B cell (primary cell): ENCODE measurements at regions not wholly inside any gene's neighbourhood (a gene's known extent, or its start where the extent isn't known, plus 50 kb on each side); places are given as distances from the start of the nearest gene placed in this dataset.

ENCODE experiments used
- ATAC-seq: fragments of 200-7000 bp; cut with Tn5 transposase; one replicate; pipeline ENCODE4 v1.10.0; 2021; ENCODE audit warnings: low read depth, mild to moderate bottlenecking, moderate number of reproducible peaks, moderate library complexity
- CTCF ChIA-PET: fragments of 350-600 bp; sonication (Branson Sonifier 250); formaldehyde crosslinking; loops from one replicate; lab custom pipeline; 2021; ENCODE audit warnings: antibody characterized with exemption, inconsistent platforms; lab: Charles Lee
- POLR2A ChIA-PET: fragments of 350-600 bp; sonication (Branson Sonifier 250); formaldehyde crosslinking; loops from one replicate; lab custom pipeline; 2021; ENCODE audit warnings: antibody characterized with exemption; lab: Charles Lee
- DNase-seq: peaks from one replicate; pipeline ENCODE4 v3.0.0; 2013
- H2AFZ ChIP-seq: 2 replicates; pipeline ENCODE4 v1.6.1; 2012; ENCODE audit warnings: mild to moderate bottlenecking, low read depth, low read length; ENCODE audit not compliant: insufficient read depth, poor library complexity, severe bottlenecking
- H3K27ac ChIP-seq, 2 donors: 1 replicate in 1 of 2; 2 replicates in 1 of 2; pipeline ENCODE4 v1.5.1; 2012 to 2013; ENCODE audit warnings: low read length in 2 of 2, mild to moderate bottlenecking in 2 of 2, moderate library complexity in 1 of 2
- H3K27me3 ChIP-seq, 4 experiments: fragments of 200-600 bp in 1 of 4; sonication (generic) in 1 of 4; replicated peaks in 1 of 4; 1 replicate in 2 of 4; 2 replicates in 2 of 4; pipeline versions ENCODE4 v1.6.1 to v1.7.0; 2013 to 2016; ENCODE audit warnings: low read length in 3 of 4, mild to moderate bottlenecking in 2 of 4, mixed read lengths in 1 of 4, moderate library complexity in 1 of 4; ENCODE audit not compliant: insufficient read depth in 4 of 4, control insufficient read depth in 3 of 4; ENCODE audit errors: control extremely low read depth in 1 of 4
- H3K36me3 ChIP-seq, 2 experiments: replicated peaks in 1 of 2; 1 replicate in 1 of 2; 2 replicates in 1 of 2; pipeline versions ENCODE4 v1.6.1 to v1.7.1; 2013; ENCODE audit warnings: low read length in 1 of 2; ENCODE audit not compliant: insufficient read depth in 2 of 2, control insufficient read depth in 1 of 2; ENCODE audit errors: control extremely low read depth in 1 of 2, extremely low read depth in 1 of 2
- H3K4me1 ChIP-seq, 2 donors: fragments of 200-600 bp in 1 of 2; sonication (generic) in 1 of 2; 1 replicate in 1 of 2; 2 replicates in 1 of 2; pipeline versions ENCODE4 v1.5.1 to v1.6.1; 2013 to 2017; ENCODE audit warnings: low read length in 2 of 2; ENCODE audit not compliant: control insufficient read depth in 2 of 2, insufficient read depth in 2 of 2
- H3K4me2 ChIP-seq: replicated peaks from 2 replicates; pipeline ENCODE3; 2012; ENCODE audit warnings: mild to moderate bottlenecking, low read depth, low read length; ENCODE audit not compliant: poor library complexity, severe bottlenecking
- H3K4me3 ChIP-seq, 5 experiments: fragments of 200-600 bp in 1 of 5; sonication (generic) in 1 of 5; 1 replicate in 3 of 5; 2 replicates in 2 of 5; pipeline versions ENCODE4 v1.5.1 to v1.7.0; 2011 to 2016; ENCODE audit warnings: low read length in 4 of 5, mild to moderate bottlenecking in 4 of 5, low read depth in 2 of 5, control low read depth in 1 of 5, moderate library complexity in 1 of 5; ENCODE audit not compliant: insufficient read depth in 1 of 5; ENCODE audit errors: control extremely low read depth in 1 of 5, extremely low read depth in 1 of 5
- H3K79me2 ChIP-seq: fragments of 200-600 bp; sonication (generic); one replicate; pipeline ENCODE4 v1.6.0; 2016; ENCODE audit warnings: low read length; ENCODE audit not compliant: control insufficient read depth, insufficient read depth
- H3K9ac ChIP-seq: fragments of 200-600 bp; sonication (generic); 2 replicates; pipeline ENCODE4 v1.6.1; 2017; ENCODE audit warnings: mild to moderate bottlenecking, low read length, moderate library complexity
- H3K9me3 ChIP-seq, 3 donors: one replicate each; pipeline versions ENCODE4 v1.6.1 to v1.7.1; 2013; ENCODE audit warnings: low read length in 2 of 3; ENCODE audit not compliant: control insufficient read depth in 2 of 3, insufficient read depth in 1 of 3; ENCODE audit errors: control extremely low read depth in 1 of 3
- H4K20me1 ChIP-seq: 2 replicates; pipeline ENCODE4 v1.6.0; 2012; ENCODE audit warnings: mild to moderate bottlenecking, low read length; ENCODE audit not compliant: insufficient read depth, control insufficient read depth, poor library complexity, severe bottlenecking
- H3K27ac Mint-ChIP-seq: one replicate; pipeline ENCODE4 v1.8.0; 2021; ENCODE audit warnings: mixed read lengths
- H3K27me3 Mint-ChIP-seq: one replicate; pipeline ENCODE4 v1.8.0; 2021; ENCODE audit warnings: mixed read lengths
- H3K4me1 Mint-ChIP-seq: one replicate; pipeline ENCODE4 v1.8.0; 2021; ENCODE audit warnings: mixed read lengths
- H3K4me3 Mint-ChIP-seq: one replicate; pipeline ENCODE4 v1.8.0; 2021; ENCODE audit warnings: mixed read lengths
- H3K9me3 Mint-ChIP-seq: one replicate; pipeline ENCODE4 v1.8.0; 2022; ENCODE audit warnings: mixed read lengths; ENCODE audit not compliant: insufficient read depth
- EZH2 ChIP-seq: IDR thresholded peaks from 2 replicates; pipeline ENCODE4 v1.6.1; 2012; ENCODE audit warnings: borderline replicate concordance, low read depth, mild to moderate bottlenecking, moderate library complexity, low read length; ENCODE audit not compliant: insufficient read depth, poor library complexity, severe bottlenecking
- WGBS: methylation state at CpG from one replicate; pipeline ENCODE4 v1.1.5; 2013; ENCODE audit warnings: missing lambda C conversion rate; ENCODE audit not compliant: insufficient coverage; 5-methylcytosine and 5-hydroxymethylcytosine counted together
- intact Hi-C: fragments of 100-400 bp; cut with micrococcal nuclease; formaldehyde crosslinking; loops from one replicate; pipeline ENCODE4 v1.10.0; 2022
- TF ChIP-seq, protein P1 (sequence below): fragments of 200-600 bp; IDR thresholded peaks from one replicate; pipeline ENCODE4 v1.8.0; 2022; ENCODE audit warnings: antibody characterized with exemption, mild to moderate bottlenecking

GRCh38 chr18:76605341-76605929 is 110.4 kb upstream of the ZNF516 start:
- ChIA-PET CTCF (no interaction called here), POLR2A (no interaction called here)
- Mint-ChIP-seq H3K4me1 (no peaks in the 10 kb centered on the region), H3K9me3 (no peaks in the 10 kb centered on the region), H3K27ac (no peak overlapping the region), H3K4me3 (no peak overlapping the region), H3K27me3 (no peaks in the 10 kb centered on the region)
- Histone ChIP-seq H3K27ac (no peak overlapping the region), H3K4me2 (no peak overlapping the region), H3K4me1 (no peaks in the 10 kb centered on the region), H3K36me3 (no peaks in the 10 kb centered on the region), H2AFZ (no peak overlapping the region), H3K4me3 (no peak overlapping the region), H4K20me1 (no peaks in the 10 kb centered on the region), H3K79me2 (no peaks in the 10 kb centered on the region), H3K9me3 (no peaks in the 10 kb centered on the region), H3K9ac (no peak overlapping the region), H3K27me3 (no peaks in the 10 kb centered on the region)
- TF ChIP-seq, protein P1, sequence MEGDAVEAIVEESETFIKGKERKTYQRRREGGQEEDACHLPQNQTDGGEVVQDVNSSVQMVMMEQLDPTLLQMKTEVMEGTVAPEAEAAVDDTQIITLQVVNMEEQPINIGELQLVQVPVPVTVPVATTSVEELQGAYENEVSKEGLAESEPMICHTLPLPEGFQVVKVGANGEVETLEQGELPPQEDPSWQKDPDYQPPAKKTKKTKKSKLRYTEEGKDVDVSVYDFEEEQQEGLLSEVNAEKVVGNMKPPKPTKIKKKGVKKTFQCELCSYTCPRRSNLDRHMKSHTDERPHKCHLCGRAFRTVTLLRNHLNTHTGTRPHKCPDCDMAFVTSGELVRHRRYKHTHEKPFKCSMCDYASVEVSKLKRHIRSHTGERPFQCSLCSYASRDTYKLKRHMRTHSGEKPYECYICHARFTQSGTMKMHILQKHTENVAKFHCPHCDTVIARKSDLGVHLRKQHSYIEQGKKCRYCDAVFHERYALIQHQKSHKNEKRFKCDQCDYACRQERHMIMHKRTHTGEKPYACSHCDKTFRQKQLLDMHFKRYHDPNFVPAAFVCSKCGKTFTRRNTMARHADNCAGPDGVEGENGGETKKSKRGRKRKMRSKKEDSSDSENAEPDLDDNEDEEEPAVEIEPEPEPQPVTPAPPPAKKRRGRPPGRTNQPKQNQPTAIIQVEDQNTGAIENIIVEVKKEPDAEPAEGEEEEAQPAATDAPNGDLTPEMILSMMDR, result no peak
- TF ChIP-seq EZH2, result no peak
- ATAC-seq, result no peak
- intact Hi-C loops, result no loop called here
- no peak for DNase-seq
- WGBS, result 94% methylated on average over 4 of the region's 5 CpGs

GRCh38 chr18:76604935-76605240 is 109.8 kb upstream of the ZNF516 start:
- Histone ChIP-seq H3K27me3 (no peaks in the 10 kb centered on the region), H3K9ac (no peak overlapping the region), H3K27ac (no peak overlapping the region), H4K20me1 (no peaks in the 10 kb centered on the region), H3K9me3 (no peaks in the 10 kb centered on the region), H3K79me2 (no peaks in the 10 kb centered on the region), H3K4me1 (no peaks in the 10 kb centered on the region), H3K4me3 (no peak overlapping the region), H3K36me3 (no peaks in the 10 kb centered on the region), H3K4me2 (no peak overlapping the region), H2AFZ (no peak overlapping the region)
- WGBS, result 86% methylated on average over 2 of the region's 3 CpGs
- Mint-ChIP-seq H3K27me3 (no peaks in the 10 kb centered on the region), H3K4me1 (no peaks in the 10 kb centered on the region), H3K9me3 (no peaks in the 10 kb centered on the region), H3K27ac (no peak overlapping the region), H3K4me3 (no peak overlapping the region)
- intact Hi-C loops, result no loop called here
- DNase-seq, result no peak
- ATAC-seq, result no peak
- ChIA-PET POLR2A (no interaction called here), CTCF (no interaction called here)
- no peak for TF ChIP-seq EZH2
- TF ChIP-seq, protein P1, result no peak
